H1 (cell line): ENCODE measurements at regions not wholly inside any gene's neighbourhood (a gene's known extent, or its start where the extent isn't known, plus 50 kb on each side); places are given as distances from the start of the nearest gene placed in this dataset.

Source experiments
- CTCF ChIA-PET: fragments of 300-600 bp; sonication (Branson Sonifier 250); formaldehyde crosslinking; loops from one replicate; lab custom pipeline; 2021; ENCODE audit not compliant: partially characterized antibody; lab: Charles Lee
- POLR2A ChIA-PET: fragments of 300-600 bp; sonication (Branson Sonifier 250); formaldehyde crosslinking; loops from one replicate; lab custom pipeline; 2021; ENCODE audit warnings: inconsistent platforms; ENCODE audit not compliant: partially characterized antibody; lab: Charles Lee
- DNase-seq, 2 experiments: peaks; one replicate each; pipeline versions ENCODE4 v3.0.0 to v3.0.0-alpha.2; 2010 to 2022; ENCODE audit warnings: low spot score in 2 of 2, low read depth in 1 of 2, mixed read lengths in 1 of 2
- FAIRE-seq: peaks from 2 replicates; lab custom pipeline; 2011; peaks lifted over from hg19 to GRCh38; lab: Jason Lieb, UNC
- H2AFZ ChIP-seq: 2 replicates; pipeline ENCODE4 v1.8.1; 2012; ENCODE audit warnings: low read length, inconsistent platforms
- H2AK5ac ChIP-seq: 2 replicates; pipeline ENCODE4 v1.6.1; 2013; ENCODE audit warnings: low read depth, low read length
- H2BK120ac ChIP-seq: replicated peaks from 2 replicates; pipeline ENCODE3; 2013; ENCODE audit warnings: low read depth, low read length, inconsistent platforms
- H2BK12ac ChIP-seq: 2 replicates; pipeline ENCODE4 v1.6.1; 2013; ENCODE audit warnings: low read depth, low read length
- H2BK15ac ChIP-seq: 2 replicates; pipeline ENCODE4 v1.6.1; 2013; ENCODE audit warnings: low read length
- H2BK20ac ChIP-seq: 2 replicates; pipeline ENCODE4 v1.6.1; 2013; ENCODE audit warnings: low read length
- H2BK5ac ChIP-seq: 2 replicates; pipeline ENCODE4 v1.6.1; 2013; ENCODE audit warnings: low read depth, low read length
- H3K14ac ChIP-seq: 2 replicates; pipeline ENCODE4 v1.6.1; 2013; ENCODE audit warnings: inconsistent platforms; ENCODE audit not compliant: insufficient read length
- H3K18ac ChIP-seq: 2 replicates; pipeline ENCODE4 v1.6.1; 2013; ENCODE audit warnings: low read length; ENCODE audit errors: extremely low read depth
- H3K23ac ChIP-seq: 2 replicates; pipeline ENCODE4 v1.6.1; 2013; ENCODE audit warnings: inconsistent platforms; ENCODE audit not compliant: insufficient read length
- H3K23me2 ChIP-seq: 2 replicates; pipeline ENCODE4 v1.6.1; 2013; ENCODE audit warnings: low read depth, low read length
- H3K27ac ChIP-seq: 2 replicates; pipeline ENCODE4 v1.6.1; 2011; ENCODE audit warnings: low read depth, low read length, inconsistent platforms
- H3K27me3 ChIP-seq, 4 experiments: replicated peaks in 1 of 4; 1 replicate in 1 of 4; 2 replicates in 3 of 4; pipeline versions ENCODE4 v1.6.1 to v1.8.1; 2011 to 2013; ENCODE audit warnings: low read length in 3 of 4, mild to moderate bottlenecking in 3 of 4, inconsistent platforms in 2 of 4, mixed read lengths in 2 of 4, moderate library complexity in 1 of 4; ENCODE audit not compliant: control insufficient read depth in 3 of 4, insufficient read depth in 3 of 4; ENCODE audit errors: extremely low read depth in 1 of 4
- H3K36me3 ChIP-seq, 4 experiments: 2 replicates each; pipeline versions ENCODE4 v1.6.1 to v1.8.1; 2011 to 2013; ENCODE audit warnings: mild to moderate bottlenecking in 4 of 4, low read length in 3 of 4, moderate library complexity in 2 of 4, control low read depth in 1 of 4, inconsistent platforms in 1 of 4; ENCODE audit not compliant: insufficient read depth in 4 of 4, control insufficient read depth in 2 of 4
- H3K4ac ChIP-seq: replicated peaks from 2 replicates; pipeline ENCODE3; 2013; ENCODE audit warnings: low read length, low read depth, mixed read lengths, inconsistent platforms; ENCODE audit not compliant: insufficient read length
- H3K4me1 ChIP-seq, 4 experiments: replicated peaks in 1 of 4; 1 replicate in 1 of 4; 2 replicates in 3 of 4; pipeline versions ENCODE4 v1.6.1 to v1.8.1; 2011 to 2013; ENCODE audit warnings: low read length in 3 of 4, inconsistent platforms in 2 of 4, mixed read lengths in 1 of 4; ENCODE audit not compliant: insufficient read depth in 4 of 4, control insufficient read depth in 3 of 4
- H3K4me2 ChIP-seq, 2 experiments: 2 replicates each; pipeline versions ENCODE4 v1.6.1 to v1.8.1; 2011 to 2013; ENCODE audit warnings: low read depth in 2 of 2, low read length in 2 of 2, control low read depth in 1 of 2, inconsistent platforms in 1 of 2, mild to moderate bottlenecking in 1 of 2; ENCODE audit not compliant: insufficient read depth in 1 of 2
- H3K4me3 ChIP-seq, 4 experiments: fragments of 200-600, 300-600 bp in 1 of 4; sonication (generic), shearing (Covaris generic), sonication (Bioruptor Twin) in 1 of 4; 2 replicates each; pipeline versions ENCODE4 v1.5.1 to v1.8.1; 2011 to 2016; ENCODE audit warnings: low read length in 4 of 4, low read depth in 3 of 4, control low read depth in 2 of 4, inconsistent platforms in 2 of 4, mild to moderate bottlenecking in 2 of 4, mixed read lengths in 1 of 4, moderate library complexity in 1 of 4; ENCODE audit not compliant: insufficient read depth in 2 of 4; ENCODE audit errors: extremely low read depth in 1 of 4
- H3K56ac ChIP-seq: replicated peaks from 2 replicates; pipeline ENCODE3; 2013; ENCODE audit warnings: low read depth, mild to moderate bottlenecking, mixed read lengths, low read length, inconsistent platforms; ENCODE audit not compliant: insufficient read length
- H3K79me1 ChIP-seq: 2 replicates; pipeline ENCODE4 v1.6.1; 2013; ENCODE audit warnings: low read depth, low read length, control low read depth
- H3K79me2 ChIP-seq, 2 experiments: 2 replicates each; pipeline versions ENCODE4 v1.6.1 to v1.8.1; 2012 to 2013; ENCODE audit warnings: low read length in 2 of 2, mild to moderate bottlenecking in 2 of 2, inconsistent platforms in 1 of 2; ENCODE audit not compliant: insufficient read depth in 2 of 2, control insufficient read depth in 1 of 2
- H3K9ac ChIP-seq, 4 experiments: replicated peaks in 1 of 4; 1 replicate in 1 of 4; 2 replicates in 3 of 4; pipeline versions ENCODE4 v1.6.1 to v1.8.1; 2011 to 2013; ENCODE audit warnings: low read depth in 3 of 4, low read length in 3 of 4, control low read depth in 2 of 4, mild to moderate bottlenecking in 2 of 4, moderate library complexity in 2 of 4, inconsistent platforms in 1 of 4; ENCODE audit errors: extremely low read depth in 1 of 4
- H3K9me3 ChIP-seq, 2 experiments: 2 replicates each; pipeline versions ENCODE4 v1.6.1 to v1.8.1; 2012 to 2013; ENCODE audit warnings: mild to moderate bottlenecking in 2 of 2, moderate library complexity in 2 of 2, control low read depth in 1 of 2, inconsistent platforms in 1 of 2, low read depth in 1 of 2, low read length in 1 of 2, mixed read lengths in 1 of 2; ENCODE audit not compliant: insufficient read depth in 2 of 2
- H4K20me1 ChIP-seq, 2 experiments: replicated peaks in 1 of 2; 2 replicates each; pipeline versions ENCODE3 to v1.8.1; 2011 to 2013; ENCODE audit warnings: inconsistent platforms in 2 of 2, low read length in 2 of 2, mild to moderate bottlenecking in 1 of 2; ENCODE audit not compliant: insufficient read depth in 2 of 2, control insufficient read depth in 1 of 2
- H4K5ac ChIP-seq: 2 replicates; pipeline ENCODE4 v1.6.1; 2013; ENCODE audit warnings: low read length, low read depth, mixed read lengths, inconsistent platforms; ENCODE audit not compliant: insufficient read length
- H4K8ac ChIP-seq: 2 replicates; pipeline ENCODE4 v1.8.0; 2013; ENCODE audit warnings: mild to moderate bottlenecking, moderate library complexity, low read length, inconsistent platforms; ENCODE audit not compliant: insufficient read depth; ENCODE audit errors: extremely low read depth
- H4K91ac ChIP-seq: replicated peaks from 2 replicates; pipeline ENCODE3; 2013; ENCODE audit warnings: low read length, mixed read lengths, inconsistent platforms; ENCODE audit not compliant: insufficient read length
- CHD2 ChIP-seq: IDR thresholded peaks from 2 replicates; pipeline ENCODE4 v1.6.1; 2012; ENCODE audit warnings: low read length, improper control_type of control experiment
- SP1 ChIP-seq: IDR thresholded peaks from 2 replicates; pipeline ENCODE4 v1.6.1; 2011; ENCODE audit warnings: low read depth, low read length
- WGBS, 2 experiments: shearing (Covaris generic) in 1 of 2; methylation state at CpG; one replicate each; pipeline versions ENCODE4 v1.1.6 to v1.1.7; 2013 to 2015; ENCODE audit warnings: low lambda C conversion rate in 2 of 2, mixed read lengths in 2 of 2, inconsistent platforms in 1 of 2, low coverage in 1 of 2, missing lambda C conversion rate in 1 of 2; ENCODE audit not compliant: insufficient replicate concordance in 2 of 2, insufficient coverage in 1 of 2, insufficient read length in 1 of 2; ENCODE audit errors: extremely low coverage in 1 of 2, missing lambda C conversion rate in 1 of 2; 5-methylcytosine and 5-hydroxymethylcytosine counted together

GRCh38 chr7:50227726-50228125 lies 76.8 kb upstream of the IKZF1 start:
- no peak overlapping the region for H3K27ac ChIP-seq
- no peak overlapping the region for H3K9ac ChIP-seq
- no peak overlapping the region for H2BK120ac ChIP-seq
- H4K5ac ChIP-seq = no peak overlapping the region
- CTCF ChIA-PET = interaction anchor here (0.7 to 2.7 kb wide), 7 partner anchors 13 to 190 kb away, joined by 3 to 7 read pairs (median 3); no protein-coding TSS in a partner anchor
- no peak overlapping the region for H2BK15ac ChIP-seq
- POLR2A ChIA-PET = no interaction called here
- H4K20me1 ChIP-seq = no peaks in the 10 kb centered on the region
- H4K8ac ChIP-seq = no peak overlapping the region
- H3K79me2 ChIP-seq = no peaks in the 10 kb centered on the region
- no peaks in the 10 kb centered on the region for H3K27me3 ChIP-seq
- WGBS, 2 experiments = 96% methylated on average over 6 of the region's 6 CpGs; no CpG with 5 or more reads in 1 of the 2 experiments
- no peak overlapping the region for H4K91ac ChIP-seq
- FAIRE-seq = no peak
- no peaks in the 10 kb centered on the region for H3K36me3 ChIP-seq
- peaks cover 12 to 16% of the 10 kb centered on the region in 2 experiments; a peak in 3 of 4 replicates for H3K9me3 ChIP-seq
- no peak overlapping the region for H2AK5ac ChIP-seq
- no peaks in the 10 kb centered on the region for H3K79me1 ChIP-seq
- H3K4me3 ChIP-seq = no peak overlapping the region
- DNase-seq = no peak
- no peak overlapping the region for H3K4me2 ChIP-seq
- no peaks in the 10 kb centered on the region for H3K23me2 ChIP-seq
- H3K14ac ChIP-seq = no peak overlapping the region
- H2AFZ ChIP-seq = no peak overlapping the region
- no peak overlapping the region for H2BK12ac ChIP-seq
- no peak overlapping the region for H3K23ac ChIP-seq
- no peaks in the 10 kb centered on the region for H3K4me1 ChIP-seq
- H3K18ac ChIP-seq = no peak overlapping the region
- H3K4ac ChIP-seq = no peak overlapping the region
- no peak overlapping the region for H3K56ac ChIP-seq
- TF ChIP-seq CHD2 (no peak), SP1 (no peak)
- no peak overlapping the region for H2BK20ac ChIP-seq
- H2BK5ac ChIP-seq = no peak overlapping the region
